ENCODE measurements at regions not wholly inside any gene's neighbourhood (a gene's known extent, or its start where the extent isn't known, plus 50 kb on each side); places are given as distances from the start of the nearest gene placed in this dataset.

- TF ChIP-seq EZH2 (IDR thresholded peaks at IDR 0.05; ENCODE audit: low read depth): no peak
- TF ChIP-seq CTCF (conservative IDR thresholded peaks at IDR 0.05): no peak
Observed at GRCh38 chr3:35201211-35201610, 438.1 kb upstream of the ARPP21 start.
